Nephron (organoid): ENCODE measurements at regions not wholly inside any gene's neighbourhood (a gene's known extent, or its start where the extent isn't known, plus 50 kb on each side); places are given as distances from the start of the nearest gene placed in this dataset.

Experiments used
- H3K27ac Mint-ChIP-seq, 3 experiments: 2 replicates each; pipeline ENCODE4 v1.8.0; 2020; ENCODE audit warnings: mixed read lengths in 3 of 3, mild to moderate bottlenecking in 2 of 3, moderate library complexity in 1 of 3
- H3K27me3 Mint-ChIP-seq: 2 replicates; pipeline ENCODE4 v1.8.0; 2021; ENCODE audit warnings: low read depth, mild to moderate bottlenecking, moderate library complexity, mixed read lengths
- H3K36me3 Mint-ChIP-seq: 2 replicates; pipeline ENCODE4 v1.8.0; 2020; ENCODE audit warnings: low read depth, mixed read lengths
- H3K4me1 Mint-ChIP-seq: 2 replicates; pipeline ENCODE4 v1.8.0; 2020; ENCODE audit warnings: mixed read lengths
- H3K4me3 Mint-ChIP-seq, 3 experiments: 2 replicates each; pipeline ENCODE4 v1.8.0; 2020; ENCODE audit warnings: mild to moderate bottlenecking in 3 of 3, mixed read lengths in 3 of 3, moderate library complexity in 2 of 3
- H3K9me3 Mint-ChIP-seq: 2 replicates; pipeline ENCODE4 v1.8.0; 2020; ENCODE audit warnings: mixed read lengths
- CTCF ChIP-seq, 3 experiments: fragments of 200-600 bp; sonication (generic); IDR thresholded peaks; one replicate each; pipeline ENCODE4 v1.5.0; 2021; ENCODE audit warnings: antibody characterized with exemption in 3 of 3; ENCODE audit not compliant: unreplicated experiment in 3 of 3

DNA sequence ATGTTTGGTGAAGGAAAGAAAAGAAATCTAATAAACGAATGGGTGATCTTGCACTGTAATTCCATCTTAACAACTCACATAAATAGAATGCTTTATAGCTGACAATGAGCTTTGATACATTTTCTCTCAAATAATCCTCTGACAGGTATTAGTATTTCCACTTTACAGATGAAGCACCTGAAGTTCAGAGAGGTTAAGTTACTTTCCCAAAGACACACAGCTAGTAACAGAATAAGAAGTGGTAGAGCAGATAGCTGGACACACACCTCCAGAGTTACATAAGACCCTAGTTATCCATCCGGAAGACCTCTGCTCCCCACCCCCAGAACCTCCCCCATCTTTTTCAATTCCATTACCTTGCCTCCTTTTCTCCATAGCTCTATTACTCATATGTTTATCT lies 213.3 kb upstream of the ZC3H12A start:
- no peak overlapping the region for H3K4me3 Mint-ChIP-seq
- TF ChIP-seq CTCF (IDR thresholded peaks at IDR 0.05; ENCODE audit: unreplicated experiment in 3 of 3) = no peak
- H3K36me3 Mint-ChIP-seq = no peaks in the 10 kb centered on the region
- peaks cover 69% of the 10 kb centered on the region for H3K27me3 Mint-ChIP-seq
- H3K27ac Mint-ChIP-seq = no peak overlapping the region
- no peaks in the 10 kb centered on the region for H3K9me3 Mint-ChIP-seq
- no peaks in the 10 kb centered on the region for H3K4me1 Mint-ChIP-seq

- peaks cover 61% of the 10 kb centered on the region for H3K27me3 Mint-ChIP-seq
- no peaks in the 10 kb centered on the region for H3K9me3 Mint-ChIP-seq
- TF ChIP-seq CTCF (IDR thresholded peaks at IDR 0.05; ENCODE audit: unreplicated experiment in 3 of 3) = no peak
Measured at GRCh38 chr1:37262439-37263170, 211.8 kb upstream of the ZC3H12A start.

GRCh38 chr1:37265156-37265555 lies 209.2 kb upstream of the ZC3H12A start:
- Mint-ChIP-seq H3K27me3 (peaks cover 52% of the 10 kb centered on the region), H3K4me3 (no peak overlapping the region), H3K4me1 (no peaks in the 10 kb centered on the region), H3K9me3 (no peaks in the 10 kb centered on the region), H3K27ac (no peak overlapping the region), H3K36me3 (no peaks in the 10 kb centered on the region)
- TF ChIP-seq CTCF (IDR thresholded peaks at IDR 0.05; ENCODE audit: unreplicated experiment in 3 of 3) = no peak

More at GRCh38 chr1:37262439-37263170, 211.8 kb upstream of the ZC3H12A start:
- H3K36me3 Mint-ChIP-seq = no peaks in the 10 kb centered on the region
- H3K27ac Mint-ChIP-seq = no peak overlapping the region
- no peaks in the 10 kb centered on the region for H3K4me1 Mint-ChIP-seq
- no peak overlapping the region for H3K4me3 Mint-ChIP-seq

GRCh38 chr1:37265786-37266667 lies 208.4 kb upstream of the ZC3H12A start:
- no peak for TF ChIP-seq CTCF (IDR thresholded peaks at IDR 0.05; ENCODE audit: unreplicated experiment in 3 of 3)
- no peaks in the 10 kb centered on the region for H3K4me1 Mint-ChIP-seq
- H3K27me3 Mint-ChIP-seq = peaks cover 61% of the 10 kb centered on the region
- no peak overlapping the region for H3K27ac Mint-ChIP-seq
- H3K4me3 Mint-ChIP-seq = no peak overlapping the region
- H3K9me3 Mint-ChIP-seq = no peaks in the 10 kb centered on the region
- H3K36me3 Mint-ChIP-seq = no peaks in the 10 kb centered on the region

DNA sequence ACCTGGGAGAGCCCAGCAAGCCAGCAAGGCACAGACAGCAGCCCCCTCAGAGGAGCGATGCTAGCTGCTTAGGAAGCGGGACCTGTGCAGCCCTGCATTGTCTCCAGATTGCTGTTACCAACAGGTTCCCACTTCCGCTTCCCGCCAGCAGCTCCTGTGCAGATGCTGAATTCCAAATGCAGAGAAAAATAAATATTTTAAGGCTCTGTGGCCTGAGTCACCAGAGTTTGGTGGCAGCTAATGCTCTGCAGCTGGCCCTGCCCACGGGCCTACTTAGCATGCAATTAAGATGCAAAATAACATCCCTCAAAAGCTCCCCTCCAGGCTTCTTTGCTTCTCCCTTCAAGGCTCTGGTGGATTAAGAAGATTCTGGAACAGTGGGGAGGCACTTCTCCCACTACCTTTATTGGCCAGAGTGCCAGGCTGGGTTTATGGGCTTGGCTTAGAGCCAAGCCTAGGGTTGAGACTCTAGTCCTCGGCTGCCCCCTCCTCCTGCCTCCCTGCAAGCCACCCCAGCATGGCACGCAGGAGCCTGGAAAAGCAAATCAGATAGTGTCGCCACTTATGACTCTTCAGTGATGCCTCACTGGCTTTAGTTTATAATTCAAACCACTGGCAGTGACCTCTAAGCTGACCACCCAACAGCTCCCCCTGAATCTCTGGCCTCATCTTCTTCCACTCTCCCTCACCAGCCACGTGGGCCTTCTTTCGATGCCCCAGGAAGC lies 207.1 kb upstream of the ZC3H12A start:
- Mint-ChIP-seq H3K4me1 (no peaks in the 10 kb centered on the region), H3K27me3 (peaks cover 53% of the 10 kb centered on the region), H3K9me3 (no peaks in the 10 kb centered on the region), H3K4me3 (no peak overlapping the region), H3K27ac (no peak overlapping the region), H3K36me3 (no peaks in the 10 kb centered on the region)
- TF ChIP-seq CTCF (IDR thresholded peaks at IDR 0.05; ENCODE audit: unreplicated experiment in 3 of 3) = no peak
